ENCODE measurements at regions not wholly inside any gene's neighbourhood (a gene's known extent, or its start where the extent isn't known, plus 50 kb on each side); places are given as distances from the start of the nearest gene placed in this dataset.

- Histone ChIP-seq H3K27me3 (ENCODE audit: control insufficient read depth in 3 of 3, insufficient read depth in 3 of 3, low read length in 2 of 3) (no peaks in the 10 kb centered on the region), H3K4me1 (ENCODE audit: control insufficient read depth in 5 of 5, insufficient read depth in 5 of 5, low read length in 5 of 5) (no peaks in the 10 kb centered on the region), H3K9ac (ENCODE audit: insufficient read depth in 1 of 2, low read length in 2 of 2) (no peak overlapping the region), H3K9me3 (ENCODE audit: control insufficient read depth in 4 of 4, insufficient read depth in 3 of 4, low read length in 3 of 4) (no peaks in the 10 kb centered on the region), H3K4me3 (no peak overlapping the region), H3K27ac (ENCODE audit: low read depth in 1 of 2, low read length in 1 of 2) (no peak overlapping the region), H3K36me3 (ENCODE audit: control insufficient read depth in 4 of 4, insufficient read depth in 4 of 4, low read length in 4 of 4) (no peaks in the 10 kb centered on the region)
- TF ChIP-seq CTCF (IDR thresholded peaks at IDR 0.05; ENCODE audit: control extremely low read depth, extremely low read depth): no peak
- DNase-seq (peak in 1 of 3 donors; percentile 15), ATAC-seq (ENCODE audit: insufficient read depth, low FRiP score) (no peak)
- 66 to 83% methylated on average over 6 of the region's 6 CpGs for WGBS, 2 donors
Observed at GRCh38 chr12:89775063-89775985, 66.7 kb upstream of the ATP2B1 start.

GRCh38 chr12:89774645-89775044, 66.0 kb upstream of the ATP2B1 start:
- no peaks in the 10 kb centered on the region for H3K4me1 ChIP-seq (ENCODE audit: control insufficient read depth in 5 of 5, insufficient read depth in 5 of 5, low read length in 5 of 5)
- no peak for ATAC-seq (ENCODE audit: insufficient read depth, low FRiP score)
- no peak for TF ChIP-seq CTCF (IDR thresholded peaks at IDR 0.05; ENCODE audit: control extremely low read depth, extremely low read depth)
- no peak overlapping the region for H3K9ac ChIP-seq (ENCODE audit: insufficient read depth in 1 of 2, low read length in 2 of 2)
- H3K9me3 ChIP-seq (ENCODE audit: control insufficient read depth in 4 of 4, insufficient read depth in 3 of 4, low read length in 3 of 4): no peaks in the 10 kb centered on the region
- 96 to 97% methylated on average over 1 of the region's 1 CpG for WGBS, 2 donors
- no peaks in the 10 kb centered on the region for H3K27me3 ChIP-seq (ENCODE audit: control insufficient read depth in 3 of 3, insufficient read depth in 3 of 3, low read length in 2 of 3)
- no peak overlapping the region for H3K4me3 ChIP-seq
- no peaks in the 10 kb centered on the region for H3K36me3 ChIP-seq (ENCODE audit: control insufficient read depth in 4 of 4, insufficient read depth in 4 of 4, low read length in 4 of 4)
- no peak for DNase-seq
- no peak overlapping the region for H3K27ac ChIP-seq (ENCODE audit: low read depth in 1 of 2, low read length in 1 of 2)

GRCh38 chr12:89770391-89770790, 61.8 kb upstream of the ATP2B1 start:
- no peaks in the 10 kb centered on the region for H3K4me1 ChIP-seq (ENCODE audit: control insufficient read depth in 5 of 5, insufficient read depth in 5 of 5, low read length in 5 of 5)
- no peak overlapping the region for H3K4me3 ChIP-seq
- no peak overlapping the region for H3K9ac ChIP-seq (ENCODE audit: insufficient read depth in 1 of 2, low read length in 2 of 2)
- DNase-seq (no peak), ATAC-seq (ENCODE audit: insufficient read depth, low FRiP score) (no peak)
- no peaks in the 10 kb centered on the region for H3K9me3 ChIP-seq (ENCODE audit: control insufficient read depth in 4 of 4, insufficient read depth in 3 of 4, low read length in 3 of 4)
- TF ChIP-seq CTCF (IDR thresholded peaks at IDR 0.05; ENCODE audit: control extremely low read depth, extremely low read depth): no peak
- no peaks in the 10 kb centered on the region for H3K36me3 ChIP-seq (ENCODE audit: control insufficient read depth in 4 of 4, insufficient read depth in 4 of 4, low read length in 4 of 4)
- no peak overlapping the region for H3K27ac ChIP-seq (ENCODE audit: low read depth in 1 of 2, low read length in 1 of 2)
- no peaks in the 10 kb centered on the region for H3K27me3 ChIP-seq (ENCODE audit: control insufficient read depth in 3 of 3, insufficient read depth in 3 of 3, low read length in 2 of 3)

GRCh38 chr12:89769483-89769818, 60.8 kb upstream of the ATP2B1 start:
- Histone ChIP-seq H3K27me3 (ENCODE audit: control insufficient read depth in 3 of 3, insufficient read depth in 3 of 3, low read length in 2 of 3) (no peaks in the 10 kb centered on the region), H3K36me3 (ENCODE audit: control insufficient read depth in 4 of 4, insufficient read depth in 4 of 4, low read length in 4 of 4) (no peaks in the 10 kb centered on the region), H3K4me3 (no peak overlapping the region), H3K4me1 (ENCODE audit: control insufficient read depth in 5 of 5, insufficient read depth in 5 of 5, low read length in 5 of 5) (no peaks in the 10 kb centered on the region), H3K27ac (ENCODE audit: low read depth in 1 of 2, low read length in 1 of 2) (no peak overlapping the region), H3K9ac (ENCODE audit: insufficient read depth in 1 of 2, low read length in 2 of 2) (no peak overlapping the region), H3K9me3 (ENCODE audit: control insufficient read depth in 4 of 4, insufficient read depth in 3 of 4, low read length in 3 of 4) (no peaks in the 10 kb centered on the region)
- WGBS, 2 donors: 85 to 95% methylated on average over 1 of the region's 1 CpG
- ATAC-seq (ENCODE audit: insufficient read depth, low FRiP score): no peak
- no peak for DNase-seq
- no peak for TF ChIP-seq CTCF (IDR thresholded peaks at IDR 0.05; ENCODE audit: control extremely low read depth, extremely low read depth)

Data from lung (tissue), 11 donors.